ENCODE measurements at regions not wholly inside any gene's neighbourhood (a gene's known extent, or its start where the extent isn't known, plus 50 kb on each side); places are given as distances from the start of the nearest gene placed in this dataset.

DNA sequence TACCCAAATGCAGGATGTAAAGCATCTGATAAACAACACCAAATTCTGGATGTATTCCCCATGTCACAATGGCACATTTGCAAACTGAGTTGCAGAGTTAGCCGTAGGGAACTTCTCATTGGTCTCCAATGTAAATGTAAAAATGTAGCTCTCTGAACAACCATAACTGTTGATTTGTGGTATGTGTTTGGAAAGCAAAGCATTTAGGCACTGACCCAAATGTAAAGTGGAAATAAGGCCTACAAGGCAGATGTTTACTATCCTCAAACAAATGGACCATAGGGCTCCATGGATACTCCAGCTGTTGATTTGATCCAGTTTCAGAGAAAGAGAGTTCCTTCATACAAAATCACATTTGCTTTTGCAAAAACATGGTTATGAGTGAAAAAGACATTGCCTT lies 223.0 kb upstream of the ELAC2 start:
- H3K36me3 ChIP-seq (ENCODE audit: insufficient read depth, low read length), result no peaks in the 10 kb centered on the region
- no peaks in the 10 kb centered on the region for H3K9me3 ChIP-seq (ENCODE audit: low read depth, low read length)
- H3K9ac ChIP-seq (ENCODE audit: insufficient read length), result no peak overlapping the region
- TF ChIP-seq FOXP2 (optimal IDR thresholded peaks at IDR 0.05; ENCODE audit: control extremely low read depth, extremely low read length, insufficient read depth) (no peak), EZH2 (IDR thresholded peaks at IDR 0.05) (no peak), POLR2AphosphoS5 (IDR thresholded peaks at IDR 0.05; ENCODE audit: borderline replicate concordance, low read depth, low read length) (no peak)
- H3K27ac ChIP-seq, result no peak overlapping the region
- no peak overlapping the region for H3K4me3 ChIP-seq
- no peak for DNase-seq (ENCODE audit: low read depth, low spot score)

DNA sequence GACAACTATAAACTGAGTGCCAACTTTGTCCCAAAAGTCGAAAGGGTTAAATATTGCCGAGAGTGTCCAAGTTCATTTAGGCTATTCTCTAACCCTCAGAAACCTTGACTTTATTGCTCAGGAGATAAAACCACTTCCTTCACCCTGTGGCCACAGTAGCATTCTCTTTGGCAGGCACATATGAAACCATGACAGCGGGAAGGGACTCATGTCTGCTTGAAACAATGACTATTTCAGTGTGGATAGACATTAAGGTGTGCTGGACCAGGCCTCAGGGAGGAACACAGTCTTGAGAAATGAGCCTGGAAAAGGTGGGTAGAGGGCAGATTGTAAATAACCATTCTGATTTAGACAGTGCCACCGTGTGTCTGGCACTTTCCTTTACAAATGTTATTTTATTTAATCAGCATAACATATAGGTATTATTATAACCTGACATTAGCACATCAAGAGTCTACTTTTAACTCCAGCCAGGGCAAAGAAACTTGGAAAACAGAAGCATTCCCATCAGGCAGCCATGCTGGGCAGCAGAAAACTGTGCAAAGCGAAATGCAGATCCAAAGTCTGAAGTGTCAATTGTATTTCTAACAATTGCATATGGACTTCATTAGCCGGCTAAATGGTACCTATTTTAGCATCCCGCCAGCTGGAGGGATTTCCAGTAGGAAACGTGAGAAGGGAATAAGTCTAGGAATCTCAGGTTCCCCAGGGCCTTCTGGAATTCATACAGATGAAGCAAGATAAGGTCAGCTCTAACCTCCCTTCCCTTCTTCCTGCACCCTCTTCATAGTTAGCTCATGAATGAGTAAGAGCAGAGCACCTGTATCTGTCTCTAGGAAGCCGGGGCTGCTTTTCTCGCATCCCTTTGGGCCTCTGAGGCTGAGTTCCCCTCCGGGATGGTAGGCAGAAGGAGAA lies 212.8 kb upstream of the ELAC2 start:
- TF ChIP-seq EZH2 (IDR thresholded peaks at IDR 0.05) (no peak), FOXP2 (optimal IDR thresholded peaks at IDR 0.05; ENCODE audit: control extremely low read depth, extremely low read length, insufficient read depth) (no peak), POLR2AphosphoS5 (IDR thresholded peaks at IDR 0.05; ENCODE audit: borderline replicate concordance, low read depth, low read length) (no peak)
- no peaks in the 10 kb centered on the region for H3K36me3 ChIP-seq (ENCODE audit: insufficient read depth, low read length)
- no peak overlapping the region for H3K9ac ChIP-seq (ENCODE audit: insufficient read length)
- no peaks in the 10 kb centered on the region for H3K9me3 ChIP-seq (ENCODE audit: low read depth, low read length)
- H3K27ac ChIP-seq, result no peak overlapping the region
- H3K4me3 ChIP-seq, result no peak overlapping the region
- no peak for DNase-seq (ENCODE audit: low read depth, low spot score)

DNA sequence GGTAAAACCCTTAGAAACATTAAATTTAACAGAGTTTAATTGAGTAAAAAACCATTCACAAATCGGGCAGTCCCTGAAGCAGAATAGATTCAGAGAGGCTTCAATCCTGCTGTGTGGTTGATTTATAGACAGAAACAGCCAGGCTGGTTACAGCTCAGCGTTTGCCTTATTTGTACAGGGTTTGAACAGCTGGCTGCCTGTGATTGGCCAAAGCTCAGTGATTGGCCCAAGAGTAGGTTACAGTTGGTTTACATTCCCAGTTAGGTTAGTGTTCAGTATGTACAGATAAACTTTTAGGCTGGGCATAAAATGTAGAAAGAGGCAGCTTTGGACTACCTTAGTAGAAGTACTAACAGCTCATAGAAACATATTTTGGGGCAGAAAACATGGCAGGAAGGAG lies 210.4 kb upstream of the ELAC2 start:
- TF ChIP-seq POLR2AphosphoS5 (IDR thresholded peaks at IDR 0.05; ENCODE audit: borderline replicate concordance, low read depth, low read length) (no peak), EZH2 (IDR thresholded peaks at IDR 0.05) (no peak), FOXP2 (optimal IDR thresholded peaks at IDR 0.05; ENCODE audit: control extremely low read depth, extremely low read length, insufficient read depth) (no peak)

DNA sequence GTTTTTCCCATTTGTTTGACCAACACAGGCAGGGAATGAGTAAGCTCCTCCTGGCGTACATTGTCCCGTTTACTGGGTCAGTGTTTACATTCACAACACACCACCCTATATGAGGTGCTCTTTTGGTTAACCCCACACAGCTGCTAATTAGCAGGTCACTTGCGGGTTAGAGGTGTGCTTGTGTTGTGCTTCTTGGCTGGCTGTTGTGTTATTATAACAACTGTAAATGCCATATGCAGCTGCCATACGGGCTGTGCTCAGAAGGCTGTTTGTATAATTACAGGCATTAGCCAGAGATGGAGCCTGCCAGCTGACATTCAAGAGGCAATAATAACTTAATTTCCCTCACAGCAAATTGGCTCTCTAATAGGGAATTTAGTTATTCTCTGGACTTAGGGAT lies 205.1 kb upstream of the ELAC2 start:
- DNase-seq (ENCODE audit: low read depth, low spot score), result no peak
- Histone ChIP-seq H3K4me3 (no peak overlapping the region), H3K36me3 (ENCODE audit: insufficient read depth, low read length) (no peaks in the 10 kb centered on the region), H3K9me3 (ENCODE audit: low read depth, low read length) (no peaks in the 10 kb centered on the region), H3K9ac (ENCODE audit: insufficient read length) (no peak overlapping the region), H3K27ac (no peak overlapping the region)
- no peak for TF ChIP-seq EZH2 (IDR thresholded peaks at IDR 0.05)
- TF ChIP-seq POLR2AphosphoS5 (IDR thresholded peaks at IDR 0.05; ENCODE audit: borderline replicate concordance, low read depth, low read length), result no peak
- TF ChIP-seq FOXP2 (optimal IDR thresholded peaks at IDR 0.05; ENCODE audit: control extremely low read depth, extremely low read length, insufficient read depth), result no peak

More for the DNA sequence above, 210.4 kb upstream of the ELAC2 start:
- Histone ChIP-seq H3K9me3 (ENCODE audit: low read depth, low read length) (no peaks in the 10 kb centered on the region), H3K27ac (no peak overlapping the region), H3K4me3 (no peak overlapping the region), H3K9ac (ENCODE audit: insufficient read length) (no peak overlapping the region), H3K36me3 (ENCODE audit: insufficient read depth, low read length) (no peaks in the 10 kb centered on the region)
- no peak for DNase-seq (ENCODE audit: low read depth, low spot score)

DNA sequence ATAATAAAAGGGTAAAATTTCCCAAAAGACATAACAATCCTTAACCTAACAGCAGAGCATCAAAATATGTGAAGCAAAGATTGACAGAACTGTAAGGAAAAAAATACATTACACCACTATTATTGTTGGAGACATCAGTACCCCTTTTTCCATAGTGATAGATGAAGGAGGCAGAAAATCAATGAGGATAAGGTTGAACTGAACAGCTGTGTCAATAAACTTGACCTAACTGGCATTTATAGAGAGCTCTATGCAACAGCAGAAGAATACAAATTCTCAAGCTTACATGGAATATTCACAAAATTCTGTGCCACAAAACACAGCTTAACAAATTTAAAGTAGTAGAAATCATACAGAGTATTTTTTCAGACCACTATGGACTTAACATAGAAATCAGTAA lies 195.0 kb upstream of the ELAC2 start:
- H3K4me3 ChIP-seq, result no peak overlapping the region
- H3K9ac ChIP-seq (ENCODE audit: insufficient read length), result no peak overlapping the region
- no peak for DNase-seq (ENCODE audit: low read depth, low spot score)
- no peaks in the 10 kb centered on the region for H3K9me3 ChIP-seq (ENCODE audit: low read depth, low read length)
- no peaks in the 10 kb centered on the region for H3K36me3 ChIP-seq (ENCODE audit: insufficient read depth, low read length)
- H3K27ac ChIP-seq, result no peak overlapping the region
- TF ChIP-seq POLR2AphosphoS5 (IDR thresholded peaks at IDR 0.05; ENCODE audit: borderline replicate concordance, low read depth, low read length) (no peak), FOXP2 (optimal IDR thresholded peaks at IDR 0.05; ENCODE audit: control extremely low read depth, extremely low read length, insufficient read depth) (no peak)

DNA sequence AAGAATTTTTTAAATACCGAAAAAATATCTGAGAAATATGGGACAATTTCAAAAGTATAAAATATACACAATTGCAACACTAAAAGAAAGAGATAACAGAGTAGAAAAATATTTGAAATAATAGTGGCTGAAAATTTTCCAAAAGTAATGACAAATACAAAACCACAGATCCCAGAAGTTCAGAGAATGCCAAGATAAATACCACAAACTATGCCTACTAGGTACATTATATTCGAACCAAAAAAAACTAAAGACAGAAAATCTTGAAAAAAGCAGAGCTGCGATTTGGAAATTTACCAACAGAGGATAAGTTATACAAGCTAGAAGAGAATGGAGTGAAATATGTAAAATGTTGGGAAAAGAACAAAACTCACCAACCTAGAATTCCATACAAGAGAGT lies 191.3 kb upstream of the ELAC2 start:
- Histone ChIP-seq H3K27ac (no peak overlapping the region), H3K9me3 (ENCODE audit: low read depth, low read length) (no peaks in the 10 kb centered on the region), H3K9ac (ENCODE audit: insufficient read length) (no peak overlapping the region), H3K4me3 (no peak overlapping the region), H3K36me3 (ENCODE audit: insufficient read depth, low read length) (no peaks in the 10 kb centered on the region)
- TF ChIP-seq EZH2 (IDR thresholded peaks at IDR 0.05) (no peak), POLR2AphosphoS5 (IDR thresholded peaks at IDR 0.05; ENCODE audit: borderline replicate concordance, low read depth, low read length) (no peak), FOXP2 (optimal IDR thresholded peaks at IDR 0.05; ENCODE audit: control extremely low read depth, extremely low read length, insufficient read depth) (no peak)
- no peak for DNase-seq (ENCODE audit: low read depth, low spot score)

DNA sequence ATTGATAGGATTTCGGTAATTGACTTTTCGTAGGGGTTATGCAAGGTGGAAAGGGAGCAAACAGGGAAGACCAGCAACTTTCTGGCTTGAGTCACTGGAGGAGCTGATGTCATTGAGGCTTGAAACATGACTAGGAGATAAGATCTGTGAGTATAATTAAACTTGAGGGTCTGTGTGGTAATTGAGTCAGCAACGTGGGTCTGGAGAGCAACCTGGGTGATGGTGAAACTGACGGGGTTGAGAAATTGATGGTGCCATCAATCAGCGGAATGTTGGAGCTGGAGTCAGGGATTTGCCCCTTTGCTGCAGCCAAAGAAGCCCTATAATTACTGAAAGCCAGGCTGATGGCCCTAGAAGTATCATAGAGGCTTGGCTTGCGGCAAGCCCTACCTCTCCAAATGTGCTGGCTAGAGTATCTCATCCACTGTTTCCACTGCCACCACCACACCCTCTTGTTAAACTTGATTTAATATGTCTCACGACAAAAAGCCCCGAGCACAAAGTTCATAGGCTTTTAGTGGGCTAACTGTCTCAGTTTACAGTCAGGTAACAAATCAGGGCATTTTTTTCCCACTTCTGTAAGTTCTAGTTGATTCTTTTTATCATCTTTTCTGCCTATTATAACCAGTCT lies 186.9 kb upstream of the ELAC2 start:
- no peak overlapping the region for H3K9ac ChIP-seq (ENCODE audit: insufficient read length)
- H3K27ac ChIP-seq, result no peak overlapping the region
- no peaks in the 10 kb centered on the region for H3K36me3 ChIP-seq (ENCODE audit: insufficient read depth, low read length)
- no peak for DNase-seq (ENCODE audit: low read depth, low spot score)
- TF ChIP-seq EZH2 (IDR thresholded peaks at IDR 0.05) (no peak), FOXP2 (optimal IDR thresholded peaks at IDR 0.05; ENCODE audit: control extremely low read depth, extremely low read length, insufficient read depth) (no peak), POLR2AphosphoS5 (IDR thresholded peaks at IDR 0.05; ENCODE audit: borderline replicate concordance, low read depth, low read length) (no peak)
- H3K9me3 ChIP-seq (ENCODE audit: low read depth, low read length), result no peaks in the 10 kb centered on the region
- no peak overlapping the region for H3K4me3 ChIP-seq

DNA sequence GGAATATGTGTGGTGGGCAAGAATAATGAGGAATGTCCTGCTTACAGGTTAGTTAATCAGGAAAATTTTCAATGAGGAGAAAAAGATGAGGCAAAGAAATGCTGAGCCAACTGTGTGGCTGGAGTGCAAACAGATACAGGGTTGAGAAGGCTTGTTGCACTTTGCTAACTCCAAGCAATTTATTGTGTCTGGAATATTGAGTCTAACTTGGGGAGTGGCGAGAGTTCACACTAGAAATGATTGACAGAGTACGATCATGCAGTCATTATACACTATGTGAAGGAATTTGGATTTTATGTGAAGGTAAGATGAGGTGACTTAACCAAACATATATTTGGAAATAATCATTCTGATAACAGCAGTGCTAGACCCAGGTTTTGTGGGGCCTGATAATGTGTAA lies 185.0 kb upstream of the ELAC2 start:
- TF ChIP-seq FOXP2 (optimal IDR thresholded peaks at IDR 0.05; ENCODE audit: control extremely low read depth, extremely low read length, insufficient read depth) (no peak), EZH2 (IDR thresholded peaks at IDR 0.05) (no peak), POLR2AphosphoS5 (IDR thresholded peaks at IDR 0.05; ENCODE audit: borderline replicate concordance, low read depth, low read length) (no peak)
- H3K36me3 ChIP-seq (ENCODE audit: insufficient read depth, low read length), result no peaks in the 10 kb centered on the region
- DNase-seq (ENCODE audit: low read depth, low spot score), result no peak
- H3K27ac ChIP-seq, result no peak overlapping the region
- no peaks in the 10 kb centered on the region for H3K9me3 ChIP-seq (ENCODE audit: low read depth, low read length)
- no peak overlapping the region for H3K4me3 ChIP-seq
- H3K9ac ChIP-seq (ENCODE audit: insufficient read length), result no peak overlapping the region
